Neutrophil (primary cell): ENCODE measurements at regions not wholly inside any gene's neighbourhood (a gene's known extent, or its start where the extent isn't known, plus 50 kb on each side); places are given as distances from the start of the nearest gene placed in this dataset.

Experiments used
- H3K27ac ChIP-seq: fragments of 200-600 bp; sonication (generic); 2 replicates; pipeline ENCODE4 v1.5.1; 2016; ENCODE audit warnings: mild to moderate bottlenecking, moderate library complexity
- H3K27me3 ChIP-seq: fragments of 200-600 bp; sonication (generic); 2 replicates; pipeline ENCODE4 v1.6.0; 2016; ENCODE audit warnings: mild to moderate bottlenecking
- H3K36me3 ChIP-seq: fragments of 200-600 bp; sonication (generic); 2 replicates; pipeline ENCODE4 v1.5.1; 2017
- H3K4me1 ChIP-seq, 2 experiments: fragments of 200-600 bp in 1 of 2; sonication (generic) in 1 of 2; 1 replicate in 1 of 2; 2 replicates in 1 of 2; pipeline versions ENCODE4 v1.5.1 to v1.6.1; 2013 to 2016; ENCODE audit warnings: low read depth in 1 of 2, low read length in 1 of 2, mild to moderate bottlenecking in 1 of 2, moderate library complexity in 1 of 2; ENCODE audit not compliant: control insufficient read depth in 1 of 2, insufficient read depth in 1 of 2
- H3K4me3 ChIP-seq, 2 experiments: fragments of 200-600 bp in 1 of 2; sonication (generic) in 1 of 2; 1 replicate in 1 of 2; 2 replicates in 1 of 2; pipeline ENCODE4 v1.5.1; 2013 to 2016; ENCODE audit warnings: low read depth in 1 of 2, low read length in 1 of 2, mild to moderate bottlenecking in 1 of 2, moderate library complexity in 1 of 2
- H3K9me3 ChIP-seq: fragments of 200-600 bp; sonication (generic); 2 replicates; pipeline ENCODE4 v1.5.1; 2016
- CTCF ChIP-seq: fragments of 200-600 bp; sonication (generic); IDR thresholded peaks from 2 replicates; pipeline ENCODE4 v1.5.1; 2016; ENCODE audit warnings: antibody characterized with exemption

- Histone ChIP-seq H3K27ac (no peak overlapping the region), H3K4me3 (no peak overlapping the region), H3K27me3 (peaks cover 16% of the 10 kb centered on the region), H3K4me1 (peaks cover 3 to 5% of the 10 kb centered on the region in 2 experiments), H3K9me3 (no peaks in the 10 kb centered on the region), H3K36me3 (no peaks in the 10 kb centered on the region)
- no peak for TF ChIP-seq CTCF
Observed at GRCh38 chr11:129691142-129691541, 124.5 kb upstream of the TMEM45B start.

- no peaks in the 10 kb centered on the region for H3K9me3 ChIP-seq
- H3K4me1 ChIP-seq: peaks cover 3 to 5% of the 10 kb centered on the region in 2 experiments
- no peak overlapping the region for H3K4me3 ChIP-seq
- no peaks in the 10 kb centered on the region for H3K36me3 ChIP-seq
- H3K27me3 ChIP-seq: peaks cover 18% of the 10 kb centered on the region
- H3K27ac ChIP-seq: no peak overlapping the region
- no peak for TF ChIP-seq CTCF
Observed at GRCh38 chr11:129694538-129694937, 121.1 kb upstream of the TMEM45B start.

GRCh38 chr11:129694966-129695365, 120.7 kb upstream of the TMEM45B start:
- no peak for TF ChIP-seq CTCF
- H3K27me3 ChIP-seq: peaks cover 21% of the 10 kb centered on the region
- no peaks in the 10 kb centered on the region for H3K36me3 ChIP-seq
- H3K4me3 ChIP-seq: no peak overlapping the region
- no peak overlapping the region for H3K27ac ChIP-seq
- H3K4me1 ChIP-seq: peaks cover 3 to 5% of the 10 kb centered on the region in 2 experiments
- H3K9me3 ChIP-seq: no peaks in the 10 kb centered on the region

GRCh38 chr11:129695571-129696308, 119.9 kb upstream of the TMEM45B start:
- TF ChIP-seq CTCF: no peak
- peak overlapping the region in 1 of 2 experiments; percentile 12 for H3K4me3 ChIP-seq
- H3K4me1 ChIP-seq: peaks cover 3 to 5% of the 10 kb centered on the region in 2 experiments
- no peaks in the 10 kb centered on the region for H3K9me3 ChIP-seq
- no peak overlapping the region for H3K27ac ChIP-seq
- no peaks in the 10 kb centered on the region for H3K36me3 ChIP-seq
- H3K27me3 ChIP-seq: peaks cover 24% of the 10 kb centered on the region

GRCh38 chr11:129696309-129696989, 119.2 kb upstream of the TMEM45B start:
- H3K9me3 ChIP-seq: no peaks in the 10 kb centered on the region
- H3K27ac ChIP-seq: no peak overlapping the region
- peaks cover 25% of the 10 kb centered on the region for H3K27me3 ChIP-seq
- H3K4me1 ChIP-seq: peaks cover 3 to 5% of the 10 kb centered on the region in 2 experiments
- no peak overlapping the region for H3K4me3 ChIP-seq
- no peak for TF ChIP-seq CTCF
- no peaks in the 10 kb centered on the region for H3K36me3 ChIP-seq
